ENCODE measurements at regions not wholly inside any gene's neighbourhood (a gene's known extent, or its start where the extent isn't known, plus 50 kb on each side); places are given as distances from the start of the nearest gene placed in this dataset.

DNA sequence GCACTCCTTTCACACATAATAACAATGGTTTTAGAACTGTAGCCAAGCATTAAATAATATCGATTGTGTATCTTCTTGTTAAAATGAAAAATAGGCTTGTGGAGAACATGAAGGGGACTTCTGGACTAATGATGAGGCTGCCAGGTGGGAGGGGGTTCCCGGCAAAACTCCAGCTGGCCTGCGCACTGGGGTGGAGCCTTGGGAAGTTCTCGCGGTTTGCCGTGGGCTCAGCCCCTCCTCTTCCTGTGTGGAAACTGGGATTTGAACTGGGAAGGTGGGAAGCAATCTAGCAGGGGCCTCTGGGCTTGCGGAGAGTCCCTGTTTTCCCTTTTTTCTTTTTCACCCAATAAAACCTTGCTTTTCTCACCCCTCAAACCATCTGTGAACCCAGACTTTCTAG lies 113.7 kb upstream of the SLITRK1 start:
- TF ChIP-seq CTCF (IDR thresholded peaks at IDR 0.05) (no peak), POLR2A (IDR thresholded peaks at IDR 0.05) (no peak), EP300 (IDR thresholded peaks at IDR 0.05) (no peak)

Data from tibial nerve (tissue), 4 donors.